HG03521 (cell line): ENCODE measurements at regions not wholly inside any gene's neighbourhood (a gene's known extent, or its start where the extent isn't known, plus 50 kb on each side); places are given as distances from the start of the nearest gene placed in this dataset.
"Not testable (repeated sequence)": the region's sequence is repeated elsewhere in the genome, so short reads cannot be mapped to it uniquely, and the experiment has no call there.

Experiments used
- ATAC-seq: cut with Tn5 transposase; IDR thresholded peaks from one replicate; pipeline ENCODE4 v1.9.1; 2021; ENCODE audit warnings: mild to moderate bottlenecking, moderate library complexity; ENCODE audit not compliant: unreplicated experiment

- ATAC-seq, result no peak
Measured at GRCh38 chrX:39262641-39263040, 461.4 kb downstream of the MID1IP1 start.

GRCh38 chrX:39264023-39264422 lies 462.8 kb downstream of the MID1IP1 start:
- ATAC-seq, result no peak

- ATAC-seq, result no peak
Measured at GRCh38 chrX:39267176-39267575, 465.9 kb downstream of the MID1IP1 start.

GRCh38 chrX:39268207-39268606 lies 466.9 kb downstream of the MID1IP1 start:
- ATAC-seq, result no peak

- no peak for ATAC-seq
Measured at GRCh38 chrX:39275500-39276068, 474.3 kb downstream of the MID1IP1 start.

GRCh38 chrX:39277685-39278390 lies 476.6 kb downstream of the MID1IP1 start:
- ATAC-seq, result not testable (repeated sequence)

GRCh38 chrX:39283239-39283638 lies 482.0 kb downstream of the MID1IP1 start:
- ATAC-seq, result no peak

- no peak for ATAC-seq
Measured at GRCh38 chrX:39288592-39288991, 487.3 kb downstream of the MID1IP1 start.

GRCh38 chrX:39289827-39290226 lies 488.6 kb downstream of the MID1IP1 start:
- ATAC-seq, result no peak

- no peak for ATAC-seq
Measured at GRCh38 chrX:39293203-39293602, 491.9 kb downstream of the MID1IP1 start.

GRCh38 chrX:39296472-39296871 lies 495.2 kb downstream of the MID1IP1 start:
- no peak for ATAC-seq

GRCh38 chrX:39298821-39299220 lies 497.6 kb downstream of the MID1IP1 start:
- no peak for ATAC-seq

- ATAC-seq, result no peak
Measured at GRCh38 chrX:39299615-39300014, 498.4 kb downstream of the MID1IP1 start.

- ATAC-seq, result no peak
Measured at GRCh38 chrX:39301036-39301435, 499.8 kb downstream of the MID1IP1 start.

- no peak for ATAC-seq
Measured at GRCh38 chrX:39302838-39303237, 501.6 kb downstream of the MID1IP1 start.

GRCh38 chrX:39304746-39305145 lies 503.5 kb downstream of the MID1IP1 start:
- ATAC-seq, result no peak

- no peak for ATAC-seq
Measured at GRCh38 chrX:39307488-39307887, 506.2 kb downstream of the MID1IP1 start.

GRCh38 chrX:39308126-39308525 lies 506.9 kb downstream of the MID1IP1 start:
- ATAC-seq, result no peak

GRCh38 chrX:39309018-39309635 lies 507.9 kb downstream of the MID1IP1 start:
- no peak for ATAC-seq

- no peak for ATAC-seq
Measured at GRCh38 chrX:39309721-39310152, 508.5 kb downstream of the MID1IP1 start.

GRCh38 chrX:39310891-39311290 lies 509.6 kb downstream of the MID1IP1 start:
- ATAC-seq, result no peak

GRCh38 chrX:39311646-39312045 lies 510.4 kb downstream of the MID1IP1 start:
- no peak for ATAC-seq
